Neural cell (in vitro differentiated cells): ENCODE measurements at regions not wholly inside any gene's neighbourhood (a gene's known extent, or its start where the extent isn't known, plus 50 kb on each side); places are given as distances from the start of the nearest gene placed in this dataset.

Source experiments
- H2AFZ ChIP-seq: fragments of 200-600, 300-800 bp; sonication (generic), shearing (Covaris generic); 2 replicates; pipeline ENCODE4 v1.6.0; 2014; ENCODE audit warnings: low read depth, mild to moderate bottlenecking, antibody characterized with exemption, low read length, moderate library complexity
- H3F3A ChIP-seq: fragments of 200-600 bp; shearing (Covaris generic); 2 replicates; pipeline ENCODE4 v1.6.1; 2016; ENCODE audit warnings: mild to moderate bottlenecking, moderate library complexity, mixed read lengths, antibody characterized with exemption, low read length; ENCODE audit not compliant: insufficient read depth, poor library complexity, severe bottlenecking
- H3K27ac ChIP-seq: fragments of 200-600, 300-800 bp; sonication (generic), shearing (Covaris generic); 2 replicates; pipeline ENCODE4 v1.5.1; 2014; ENCODE audit warnings: mild to moderate bottlenecking, low read length, moderate library complexity
- H3K27me3 ChIP-seq: fragments of 300-800, 200-600 bp; sonication (generic), shearing (Covaris generic); 2 replicates; pipeline ENCODE4 v1.6.0; 2014; ENCODE audit warnings: mild to moderate bottlenecking, low read depth, low read length, moderate library complexity; ENCODE audit not compliant: insufficient read depth
- H3K36me3 ChIP-seq: fragments of 300-800, 200-600 bp; sonication (generic), shearing (Covaris generic); 2 replicates; pipeline ENCODE4 v1.5.1; 2014; ENCODE audit warnings: mild to moderate bottlenecking, antibody characterized with exemption, low read length, moderate library complexity; ENCODE audit not compliant: insufficient read depth
- H3K4me2 ChIP-seq: fragments of 300-800, 200-600 bp; sonication (generic), shearing (Covaris generic); 2 replicates; pipeline ENCODE4 v1.6.0; 2014; ENCODE audit warnings: mild to moderate bottlenecking, low read length
- H3K4me3 ChIP-seq: fragments of 300-800, 200-600 bp; sonication (generic), shearing (Covaris generic); 2 replicates; pipeline ENCODE4 v1.5.1; 2014; ENCODE audit warnings: mild to moderate bottlenecking, low read length, moderate library complexity
- H3K79me2 ChIP-seq: fragments of 200-600 bp; shearing (Covaris generic); replicated peaks from 2 replicates; pipeline ENCODE4 v1.6.0; 2014; ENCODE audit warnings: mild to moderate bottlenecking, low read length, moderate library complexity; ENCODE audit not compliant: insufficient read depth
- H3K9ac ChIP-seq: fragments of 300-800, 200-600 bp; sonication (generic), shearing (Covaris generic); 2 replicates; pipeline ENCODE4 v1.6.1; 2016; ENCODE audit warnings: mild to moderate bottlenecking, low read length, mixed read lengths
- H3K9me2 ChIP-seq: fragments of 200-600 bp; shearing (Covaris generic); 2 replicates; pipeline ENCODE4 v1.6.1; 2016; ENCODE audit warnings: mild to moderate bottlenecking, low read length, mixed read lengths; ENCODE audit not compliant: insufficient read depth
- H3K9me3 ChIP-seq: fragments of 200-600, 300-800 bp; sonication (generic), shearing (Covaris generic); 2 replicates; pipeline ENCODE4 v1.6.1; 2016; ENCODE audit warnings: mild to moderate bottlenecking, mixed run types, low read length, moderate library complexity, mixed read lengths
- H4K20me1 ChIP-seq: fragments of 200-600 bp; shearing (Covaris generic); 2 replicates; pipeline ENCODE4 v1.6.1; 2016; ENCODE audit warnings: mild to moderate bottlenecking, mixed run types; ENCODE audit not compliant: insufficient read depth
- EP300 ChIP-seq: fragments of 450-650 bp; conservative IDR thresholded peaks from 2 replicates; pipeline ENCODE4 v1.6.1; 2014; ENCODE audit warnings: antibody characterized with exemption, mild to moderate bottlenecking, moderate library complexity; ENCODE audit not compliant: poor library complexity, severe bottlenecking
- EZH2 ChIP-seq: fragments of 200-600, 300-800 bp; shearing (Covaris generic), sonication (generic); IDR thresholded peaks from 2 replicates; pipeline ENCODE4 v1.6.1; 2014; ENCODE audit warnings: antibody characterized with exemption, low read length, borderline replicate concordance, mild to moderate bottlenecking; ENCODE audit not compliant: insufficient read depth, poor library complexity, severe bottlenecking
- MXI1 ChIP-seq: fragments of 450-650 bp; conservative IDR thresholded peaks from 2 replicates; pipeline ENCODE4 v1.6.1; 2014; ENCODE audit warnings: antibody characterized with exemption, mild to moderate bottlenecking; ENCODE audit not compliant: poor library complexity, severe bottlenecking
- POLR2AphosphoS5 ChIP-seq: IDR thresholded peaks from 2 replicates; pipeline ENCODE4 v1.6.1; 2012
- RAD21 ChIP-seq: fragments of 450-650 bp; conservative IDR thresholded peaks from 2 replicates; pipeline ENCODE4 v1.6.1; 2014; ENCODE audit warnings: antibody characterized with exemption, mild to moderate bottlenecking, moderate library complexity
- REST ChIP-seq: IDR thresholded peaks from 2 replicates; pipeline ENCODE4 v1.6.1; 2012; ENCODE audit warnings: borderline replicate concordance
- SMC3 ChIP-seq: fragments of 450-650 bp; conservative IDR thresholded peaks from 2 replicates; pipeline ENCODE4 v1.6.1; 2014; ENCODE audit warnings: antibody characterized with exemption, mild to moderate bottlenecking, moderate library complexity; ENCODE audit not compliant: poor library complexity
- TAF1 ChIP-seq: IDR thresholded peaks from 2 replicates; pipeline ENCODE4 v1.6.1; 2012; ENCODE audit warnings: low read depth
- TF ChIP-seq, protein P1 (sequence below): fragments of 450-650 bp; IDR thresholded peaks from 2 replicates; pipeline ENCODE4 v1.5.1; 2014; ENCODE audit warnings: antibody characterized with exemption, mild to moderate bottlenecking, moderate library complexity; ENCODE audit not compliant: poor library complexity, severe bottlenecking

DNA sequence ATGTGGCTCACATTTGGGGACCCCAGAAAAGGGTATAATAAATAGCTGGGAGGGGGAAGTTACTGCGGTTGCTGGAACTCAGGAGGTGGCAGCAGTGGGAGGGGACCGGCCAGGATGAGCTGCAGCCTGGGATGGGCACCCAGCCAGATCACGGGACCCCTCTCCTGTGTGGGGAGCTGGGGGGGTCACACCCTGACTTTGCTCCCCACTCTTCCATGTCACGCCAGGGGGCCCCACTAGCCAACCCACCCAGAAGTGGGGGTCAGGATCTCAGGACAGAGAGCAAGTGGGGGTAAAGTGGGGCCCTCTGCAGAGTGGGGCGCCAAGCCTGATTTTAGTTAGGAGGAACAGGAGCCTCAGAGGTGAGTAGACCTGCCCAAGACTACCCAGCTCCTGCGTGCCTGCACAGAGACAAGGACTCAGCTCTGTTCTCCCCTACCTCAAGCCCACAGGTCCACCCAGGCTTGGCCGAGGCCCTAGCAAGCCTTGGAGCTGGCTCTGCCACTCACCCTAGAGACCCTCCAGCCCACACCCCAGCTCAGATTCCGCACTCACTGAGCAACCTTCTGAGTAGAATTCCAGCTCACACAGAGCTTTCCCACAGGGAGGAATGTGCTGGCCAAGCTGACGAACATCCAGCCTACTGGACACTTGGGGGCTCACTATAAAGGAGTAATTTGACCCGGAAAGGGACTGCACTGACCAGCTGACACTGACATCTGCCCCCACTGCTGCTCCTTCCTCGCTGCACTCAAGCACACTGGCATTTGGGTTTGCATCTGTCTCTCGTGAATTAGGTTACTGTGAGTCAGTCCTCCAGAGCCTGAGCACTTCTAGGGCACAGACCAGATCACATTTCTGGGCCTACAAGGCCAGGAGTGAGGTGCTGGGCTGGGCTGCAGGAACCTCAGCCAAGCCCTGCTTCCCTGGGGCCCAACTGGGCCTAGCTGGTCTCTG lies 310.1 kb downstream of the C16orf95 start:
- no peak overlapping the region for H3K4me3 ChIP-seq
- no peaks in the 10 kb centered on the region for H3F3A ChIP-seq
- TF ChIP-seq POLR2AphosphoS5 (no peak), EP300 (no peak), EZH2 (no peak), REST (no peak), SMC3 (no peak), MXI1 (no peak), RAD21 (no peak), TAF1 (no peak)
- TF ChIP-seq, protein P1, sequence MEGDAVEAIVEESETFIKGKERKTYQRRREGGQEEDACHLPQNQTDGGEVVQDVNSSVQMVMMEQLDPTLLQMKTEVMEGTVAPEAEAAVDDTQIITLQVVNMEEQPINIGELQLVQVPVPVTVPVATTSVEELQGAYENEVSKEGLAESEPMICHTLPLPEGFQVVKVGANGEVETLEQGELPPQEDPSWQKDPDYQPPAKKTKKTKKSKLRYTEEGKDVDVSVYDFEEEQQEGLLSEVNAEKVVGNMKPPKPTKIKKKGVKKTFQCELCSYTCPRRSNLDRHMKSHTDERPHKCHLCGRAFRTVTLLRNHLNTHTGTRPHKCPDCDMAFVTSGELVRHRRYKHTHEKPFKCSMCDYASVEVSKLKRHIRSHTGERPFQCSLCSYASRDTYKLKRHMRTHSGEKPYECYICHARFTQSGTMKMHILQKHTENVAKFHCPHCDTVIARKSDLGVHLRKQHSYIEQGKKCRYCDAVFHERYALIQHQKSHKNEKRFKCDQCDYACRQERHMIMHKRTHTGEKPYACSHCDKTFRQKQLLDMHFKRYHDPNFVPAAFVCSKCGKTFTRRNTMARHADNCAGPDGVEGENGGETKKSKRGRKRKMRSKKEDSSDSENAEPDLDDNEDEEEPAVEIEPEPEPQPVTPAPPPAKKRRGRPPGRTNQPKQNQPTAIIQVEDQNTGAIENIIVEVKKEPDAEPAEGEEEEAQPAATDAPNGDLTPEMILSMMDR: no peak
- no peak overlapping the region for H2AFZ ChIP-seq
- H4K20me1 ChIP-seq: no peaks in the 10 kb centered on the region
- no peak overlapping the region for H3K27ac ChIP-seq
- no peaks in the 10 kb centered on the region for H3K9me3 ChIP-seq
- H3K9ac ChIP-seq: no peak overlapping the region
- no peaks in the 10 kb centered on the region for H3K9me2 ChIP-seq
- no peaks in the 10 kb centered on the region for H3K36me3 ChIP-seq
- H3K27me3 ChIP-seq: no peaks in the 10 kb centered on the region
- H3K79me2 ChIP-seq: no peaks in the 10 kb centered on the region
- H3K4me2 ChIP-seq: no peak overlapping the region

DNA sequence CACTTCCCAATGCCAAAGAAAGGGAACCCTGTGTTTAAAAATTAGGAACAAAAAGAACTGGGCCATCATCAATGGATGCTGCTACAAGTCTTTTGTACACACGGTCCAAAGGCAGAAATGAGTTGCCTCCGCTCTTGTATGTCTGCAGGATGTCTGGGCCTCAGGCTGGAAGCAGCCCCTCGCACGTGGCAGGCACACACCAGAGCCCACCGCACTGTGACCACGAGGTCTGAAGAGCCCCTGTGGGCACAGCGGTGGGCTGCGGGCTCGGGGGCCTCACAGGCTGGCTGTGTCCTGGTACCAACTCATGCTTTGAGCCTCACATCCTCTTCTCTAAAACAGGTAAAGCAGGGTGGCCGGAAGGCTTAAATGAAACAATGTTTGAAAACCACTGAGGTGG lies 309.3 kb downstream of the C16orf95 start:
- no peaks in the 10 kb centered on the region for H4K20me1 ChIP-seq
- no peak overlapping the region for H3K27ac ChIP-seq
- H2AFZ ChIP-seq: no peak overlapping the region
- no peaks in the 10 kb centered on the region for H3K36me3 ChIP-seq
- H3K4me3 ChIP-seq: no peak overlapping the region
- H3K9ac ChIP-seq: no peak overlapping the region
- TF ChIP-seq RAD21: no peak
- H3K79me2 ChIP-seq: no peaks in the 10 kb centered on the region
- no peaks in the 10 kb centered on the region for H3F3A ChIP-seq
- H3K4me2 ChIP-seq: no peak overlapping the region
- H3K9me3 ChIP-seq: no peaks in the 10 kb centered on the region
- H3K9me2 ChIP-seq: no peaks in the 10 kb centered on the region
- no peaks in the 10 kb centered on the region for H3K27me3 ChIP-seq
